ENCODE measurements at regions not wholly inside any gene's neighbourhood (a gene's known extent, or its start where the extent isn't known, plus 50 kb on each side); places are given as distances from the start of the nearest gene placed in this dataset.

- TF ChIP-seq, protein P1, sequence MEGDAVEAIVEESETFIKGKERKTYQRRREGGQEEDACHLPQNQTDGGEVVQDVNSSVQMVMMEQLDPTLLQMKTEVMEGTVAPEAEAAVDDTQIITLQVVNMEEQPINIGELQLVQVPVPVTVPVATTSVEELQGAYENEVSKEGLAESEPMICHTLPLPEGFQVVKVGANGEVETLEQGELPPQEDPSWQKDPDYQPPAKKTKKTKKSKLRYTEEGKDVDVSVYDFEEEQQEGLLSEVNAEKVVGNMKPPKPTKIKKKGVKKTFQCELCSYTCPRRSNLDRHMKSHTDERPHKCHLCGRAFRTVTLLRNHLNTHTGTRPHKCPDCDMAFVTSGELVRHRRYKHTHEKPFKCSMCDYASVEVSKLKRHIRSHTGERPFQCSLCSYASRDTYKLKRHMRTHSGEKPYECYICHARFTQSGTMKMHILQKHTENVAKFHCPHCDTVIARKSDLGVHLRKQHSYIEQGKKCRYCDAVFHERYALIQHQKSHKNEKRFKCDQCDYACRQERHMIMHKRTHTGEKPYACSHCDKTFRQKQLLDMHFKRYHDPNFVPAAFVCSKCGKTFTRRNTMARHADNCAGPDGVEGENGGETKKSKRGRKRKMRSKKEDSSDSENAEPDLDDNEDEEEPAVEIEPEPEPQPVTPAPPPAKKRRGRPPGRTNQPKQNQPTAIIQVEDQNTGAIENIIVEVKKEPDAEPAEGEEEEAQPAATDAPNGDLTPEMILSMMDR (IDR thresholded peaks at IDR 0.05; ENCODE audit: control insufficient read depth, extremely low read depth, insufficient read depth): no peak
- no peak overlapping the region for H3K4me3 ChIP-seq (ENCODE audit: low read depth, low read length)
- no peak for DNase-seq (ENCODE audit: low read depth)
Observed at GRCh38 chr2:57450170-57450569, 596.4 kb upstream of the VRK2 start.

DNA sequence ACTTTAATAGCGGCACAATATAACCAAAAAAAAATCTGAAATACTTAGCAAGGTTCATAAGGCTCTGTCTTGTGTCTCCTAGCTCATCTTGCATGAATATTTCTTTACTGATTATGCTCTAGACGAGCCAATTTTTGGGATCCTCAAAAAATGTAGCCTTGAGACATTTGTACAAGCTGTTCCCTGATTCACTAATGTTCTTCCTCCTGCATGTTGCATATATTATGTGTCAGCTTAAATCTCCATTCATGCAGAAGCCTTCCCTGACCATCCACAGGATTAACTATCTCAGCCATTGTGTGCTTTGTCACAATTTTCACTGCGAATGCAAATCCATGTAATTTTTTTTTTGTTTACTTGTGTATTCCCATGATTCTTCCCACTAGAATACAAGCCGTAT lies 594.0 kb upstream of the VRK2 start:
- no peak overlapping the region for H3K4me3 ChIP-seq (ENCODE audit: low read depth, low read length)
- no peak for DNase-seq (ENCODE audit: low read depth)
- TF ChIP-seq, protein P1 (IDR thresholded peaks at IDR 0.05; ENCODE audit: control insufficient read depth, extremely low read depth, insufficient read depth): no peak

DNA sequence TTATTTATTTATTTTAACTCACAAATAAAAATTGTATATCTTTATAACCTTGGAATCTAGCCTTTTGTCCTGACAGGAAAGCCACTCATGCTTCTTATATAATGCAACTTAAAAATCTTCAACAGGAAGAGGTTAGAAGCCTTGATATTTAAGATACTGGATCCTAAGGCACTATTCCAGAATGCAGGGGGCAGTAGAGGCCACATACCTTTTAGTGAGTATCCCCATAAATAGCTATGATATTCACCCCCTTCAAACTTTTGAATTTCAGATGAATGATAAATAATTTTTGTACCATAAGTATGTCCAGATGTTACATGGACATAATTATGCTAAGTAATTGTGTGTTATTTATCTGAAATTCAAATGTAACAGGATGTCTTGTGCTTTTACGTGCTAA lies 592.7 kb upstream of the VRK2 start:
- H3K4me3 ChIP-seq (ENCODE audit: low read depth, low read length): no peak overlapping the region
- TF ChIP-seq, protein P1 (IDR thresholded peaks at IDR 0.05; ENCODE audit: control insufficient read depth, extremely low read depth, insufficient read depth): no peak
- no peak for DNase-seq (ENCODE audit: low read depth)

- TF ChIP-seq, protein P1 (IDR thresholded peaks at IDR 0.05; ENCODE audit: control insufficient read depth, extremely low read depth, insufficient read depth): no peak
- no peak for DNase-seq (ENCODE audit: low read depth)
- H3K4me3 ChIP-seq (ENCODE audit: low read depth, low read length): no peak overlapping the region
Observed at GRCh38 chr2:57460396-57461276, 586.0 kb upstream of the VRK2 start.

DNA sequence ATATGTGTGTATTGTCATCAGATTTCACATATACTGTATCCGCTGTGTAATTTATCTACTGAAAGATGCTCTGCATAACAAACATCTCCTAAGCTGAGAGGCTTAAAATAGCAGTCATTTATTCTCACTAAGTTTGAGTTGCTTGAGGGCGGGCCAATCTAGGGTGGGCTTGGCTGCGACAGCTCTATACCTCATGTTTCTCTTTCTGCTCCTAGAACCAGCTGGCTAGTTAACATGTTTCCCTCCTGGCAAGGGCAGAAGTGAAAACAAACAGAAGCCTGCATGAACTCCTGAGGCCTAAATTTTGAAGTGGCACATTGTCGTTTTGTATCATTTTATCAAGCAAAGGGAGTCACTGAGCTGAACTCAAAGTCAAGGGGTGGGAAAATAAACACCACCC lies 585.0 kb upstream of the VRK2 start:
- DNase-seq (ENCODE audit: low read depth): no peak

GRCh38 chr2:57465067-57465466 lies 581.5 kb upstream of the VRK2 start:
- TF ChIP-seq, protein P1 (IDR thresholded peaks at IDR 0.05; ENCODE audit: control insufficient read depth, extremely low read depth, insufficient read depth): no peak
- DNase-seq (ENCODE audit: low read depth): no peak
- no peak overlapping the region for H3K4me3 ChIP-seq (ENCODE audit: low read depth, low read length)

More for the DNA sequence above, 585.0 kb upstream of the VRK2 start:
- no peak overlapping the region for H3K4me3 ChIP-seq (ENCODE audit: low read depth, low read length)
- TF ChIP-seq, protein P1 (IDR thresholded peaks at IDR 0.05; ENCODE audit: control insufficient read depth, extremely low read depth, insufficient read depth): no peak

GRCh38 chr2:57465967-57466366 lies 580.6 kb upstream of the VRK2 start:
- no peak overlapping the region for H3K4me3 ChIP-seq (ENCODE audit: low read depth, low read length)
- TF ChIP-seq, protein P1 (IDR thresholded peaks at IDR 0.05; ENCODE audit: control insufficient read depth, extremely low read depth, insufficient read depth): no peak
- no peak for DNase-seq (ENCODE audit: low read depth)
